ENCODE measurements at regions not wholly inside any gene's neighbourhood (a gene's known extent, or its start where the extent isn't known, plus 50 kb on each side); places are given as distances from the start of the nearest gene placed in this dataset.

- TF ChIP-seq IRF3 (IDR thresholded peaks at IDR 0.05; ENCODE audit: low read depth, low read length) (no peak), CTCF (IDR thresholded peaks at IDR 0.05) (no peak), TCF12 (IDR thresholded peaks at IDR 0.05) (no peak), EZH2phosphoT487 (IDR thresholded peaks at IDR 0.05; ENCODE audit: borderline replicate concordance, low read depth) (no peak), POLR2AphosphoS5 (IDR thresholded peaks at IDR 0.05; ENCODE audit: low read depth, low read length) (no peak), NFIC (IDR thresholded peaks at IDR 0.05; ENCODE audit: borderline replicate concordance) (no peak), FOXJ3 (CRISPR knock-in tag; IDR thresholded peaks at IDR 0.05) (no peak), SIN3A (IDR thresholded peaks at IDR 0.05; ENCODE audit: borderline replicate concordance, low read depth, low read length) (no peak), TAF1 (IDR thresholded peaks at IDR 0.05; ENCODE audit: borderline replicate concordance, low read depth, low read length) (no peak), MAX (IDR thresholded peaks at IDR 0.05; ENCODE audit: low read depth) (no peak), CHD2 (IDR thresholded peaks at IDR 0.05; ENCODE audit: low read length, partially characterized antibody) (no peak), SMC3 (IDR thresholded peaks at IDR 0.05; ENCODE audit: low read depth, low read length) (no peak), RAD21 (IDR thresholded peaks at IDR 0.05; ENCODE audit: low read length) (no peak), YY1 (IDR thresholded peaks at IDR 0.05; ENCODE audit: low read depth) (no peak)
Measured at GRCh38 chr3:176490357-176490756, 706.9 kb downstream of the TBL1XR1 start.

Measured in SK-N-SH (cell line).